Ovary (tissue), 3 donors: ENCODE measurements at regions not wholly inside any gene's neighbourhood (a gene's known extent, or its start where the extent isn't known, plus 50 kb on each side); places are given as distances from the start of the nearest gene placed in this dataset.

Experiments
- POLR2A ChIP-seq: fragments of 450-650 bp; IDR thresholded peaks from one replicate; pipeline ENCODE4 v1.6.1; 2017; ENCODE audit warnings: antibody characterized with exemption, mild to moderate bottlenecking, moderate library complexity
- TF ChIP-seq, protein P1 (sequence below), 3 donors: fragments of 450-650 bp in 2 of 3; fragments of 200-600 bp in 1 of 3; IDR thresholded peaks; one replicate each; pipeline versions ENCODE4 v1.5.1 to v1.8.0; 2016 to 2022; ENCODE audit warnings: antibody characterized with exemption in 3 of 3, mild to moderate bottlenecking in 1 of 3
- donor health status: DM: no; HTN: no; CAD: no.

DNA sequence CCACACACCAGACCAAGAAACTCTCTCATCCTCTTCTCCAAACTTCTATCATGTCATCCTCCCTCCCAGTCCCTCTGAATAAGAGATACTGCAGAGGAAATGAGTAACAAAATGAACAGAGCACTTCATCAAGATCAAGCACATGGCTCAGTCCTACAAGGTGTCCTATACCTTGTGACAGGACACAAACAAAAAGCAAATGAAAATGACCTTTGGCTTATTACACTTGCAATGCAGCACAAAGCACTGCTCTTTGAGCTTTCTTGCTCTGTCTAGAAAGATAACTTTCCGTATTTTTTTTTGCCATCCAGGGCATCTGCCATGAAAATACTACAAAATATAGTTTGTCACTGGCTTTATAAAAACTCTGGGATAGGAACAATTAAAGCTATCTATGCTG lies 402.7 kb downstream of the HNRNPD start:
- TF ChIP-seq, protein P1, sequence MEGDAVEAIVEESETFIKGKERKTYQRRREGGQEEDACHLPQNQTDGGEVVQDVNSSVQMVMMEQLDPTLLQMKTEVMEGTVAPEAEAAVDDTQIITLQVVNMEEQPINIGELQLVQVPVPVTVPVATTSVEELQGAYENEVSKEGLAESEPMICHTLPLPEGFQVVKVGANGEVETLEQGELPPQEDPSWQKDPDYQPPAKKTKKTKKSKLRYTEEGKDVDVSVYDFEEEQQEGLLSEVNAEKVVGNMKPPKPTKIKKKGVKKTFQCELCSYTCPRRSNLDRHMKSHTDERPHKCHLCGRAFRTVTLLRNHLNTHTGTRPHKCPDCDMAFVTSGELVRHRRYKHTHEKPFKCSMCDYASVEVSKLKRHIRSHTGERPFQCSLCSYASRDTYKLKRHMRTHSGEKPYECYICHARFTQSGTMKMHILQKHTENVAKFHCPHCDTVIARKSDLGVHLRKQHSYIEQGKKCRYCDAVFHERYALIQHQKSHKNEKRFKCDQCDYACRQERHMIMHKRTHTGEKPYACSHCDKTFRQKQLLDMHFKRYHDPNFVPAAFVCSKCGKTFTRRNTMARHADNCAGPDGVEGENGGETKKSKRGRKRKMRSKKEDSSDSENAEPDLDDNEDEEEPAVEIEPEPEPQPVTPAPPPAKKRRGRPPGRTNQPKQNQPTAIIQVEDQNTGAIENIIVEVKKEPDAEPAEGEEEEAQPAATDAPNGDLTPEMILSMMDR (IDR thresholded peaks at IDR 0.05) = no peak
- TF ChIP-seq POLR2A = no peak
